ENCODE measurements at regions not wholly inside any gene's neighbourhood (a gene's known extent, or its start where the extent isn't known, plus 50 kb on each side); places are given as distances from the start of the nearest gene placed in this dataset.

DNA sequence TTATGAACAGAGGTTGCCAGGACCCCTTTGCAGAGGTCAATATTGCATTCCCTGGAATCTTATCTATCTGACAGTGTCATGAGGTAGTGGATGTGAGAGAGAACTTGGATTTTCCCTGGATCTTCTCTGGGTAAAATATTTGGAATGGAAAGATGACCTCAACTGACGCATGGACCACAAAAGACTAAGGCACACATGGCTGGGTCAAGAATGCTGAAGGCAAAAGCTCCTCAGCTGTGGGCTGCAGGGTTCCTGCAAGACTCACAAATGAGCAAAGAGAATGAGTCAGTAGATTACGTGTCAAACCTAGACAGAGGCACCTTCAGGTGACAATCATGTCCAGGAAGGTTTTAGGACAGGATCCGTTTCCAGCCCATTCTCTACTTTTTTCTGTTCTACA, 484.0 kb downstream of the C6orf118 start:
- TF ChIP-seq, protein P1, sequence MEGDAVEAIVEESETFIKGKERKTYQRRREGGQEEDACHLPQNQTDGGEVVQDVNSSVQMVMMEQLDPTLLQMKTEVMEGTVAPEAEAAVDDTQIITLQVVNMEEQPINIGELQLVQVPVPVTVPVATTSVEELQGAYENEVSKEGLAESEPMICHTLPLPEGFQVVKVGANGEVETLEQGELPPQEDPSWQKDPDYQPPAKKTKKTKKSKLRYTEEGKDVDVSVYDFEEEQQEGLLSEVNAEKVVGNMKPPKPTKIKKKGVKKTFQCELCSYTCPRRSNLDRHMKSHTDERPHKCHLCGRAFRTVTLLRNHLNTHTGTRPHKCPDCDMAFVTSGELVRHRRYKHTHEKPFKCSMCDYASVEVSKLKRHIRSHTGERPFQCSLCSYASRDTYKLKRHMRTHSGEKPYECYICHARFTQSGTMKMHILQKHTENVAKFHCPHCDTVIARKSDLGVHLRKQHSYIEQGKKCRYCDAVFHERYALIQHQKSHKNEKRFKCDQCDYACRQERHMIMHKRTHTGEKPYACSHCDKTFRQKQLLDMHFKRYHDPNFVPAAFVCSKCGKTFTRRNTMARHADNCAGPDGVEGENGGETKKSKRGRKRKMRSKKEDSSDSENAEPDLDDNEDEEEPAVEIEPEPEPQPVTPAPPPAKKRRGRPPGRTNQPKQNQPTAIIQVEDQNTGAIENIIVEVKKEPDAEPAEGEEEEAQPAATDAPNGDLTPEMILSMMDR (conservative IDR thresholded peaks at IDR 0.05; ENCODE audit: low read length), result no peak
- TF ChIP-seq EZH2phosphoT487 (IDR thresholded peaks at IDR 0.05; ENCODE audit: borderline replicate concordance), result no peak
- no peak overlapping the region for H3K4me3 ChIP-seq (ENCODE audit: low read length, poor library complexity, severe bottlenecking)
- no peak overlapping the region for H3K4me2 ChIP-seq (ENCODE audit: low read depth, low read length, poor library complexity, severe bottlenecking)

DNA sequence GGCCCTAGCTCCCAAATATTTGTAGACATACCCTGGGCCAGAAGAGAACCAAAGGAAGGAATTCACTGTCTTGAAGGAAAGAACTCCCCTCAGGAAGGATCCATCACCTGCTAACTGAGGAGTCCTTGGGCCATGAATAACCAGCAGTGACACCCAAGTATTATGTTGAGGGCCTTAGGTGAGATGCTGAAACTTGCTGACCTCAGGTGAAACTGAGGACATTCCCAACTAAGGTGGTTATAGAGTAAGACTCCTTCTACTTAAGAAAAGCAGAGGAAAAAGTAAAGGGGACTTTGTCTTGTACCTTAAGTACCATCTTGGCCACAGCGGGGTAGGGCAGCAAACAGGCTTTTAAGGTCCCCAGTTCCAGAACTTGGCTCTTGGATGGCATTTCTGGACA, 491.7 kb downstream of the C6orf118 start:
- Histone ChIP-seq H3K4me3 (ENCODE audit: low read length, poor library complexity, severe bottlenecking) (no peak overlapping the region), H3K9me3 (ENCODE audit: insufficient read depth, low read depth, low read length) (no peaks in the 10 kb centered on the region), H3K36me3 (ENCODE audit: insufficient read depth, low read length) (no peaks in the 10 kb centered on the region), H3K4me1 (ENCODE audit: insufficient read depth, low read length, poor library complexity, severe bottlenecking) (no peaks in the 10 kb centered on the region), H2AFZ (ENCODE audit: low read length) (no peak overlapping the region), H3K4me2 (ENCODE audit: low read depth, low read length, poor library complexity, severe bottlenecking) (no peak overlapping the region), H3K27me3 (ENCODE audit: insufficient read depth, low read length, poor library complexity, severe bottlenecking) (no peaks in the 10 kb centered on the region), H3K79me2 (ENCODE audit: insufficient read depth, low read length) (no peaks in the 10 kb centered on the region), H3K9ac (ENCODE audit: low read depth, low read length, poor library complexity, severe bottlenecking) (no peak overlapping the region), H4K20me1 (ENCODE audit: insufficient read depth, low read length, poor library complexity, severe bottlenecking) (no peaks in the 10 kb centered on the region), H3K9me2 (replicated peaks; ENCODE audit: low read depth, low read length) (no peaks in the 10 kb centered on the region), H3F3A (ENCODE audit: low read depth) (no peaks in the 10 kb centered on the region)
- no peak for TF ChIP-seq EZH2phosphoT487 (IDR thresholded peaks at IDR 0.05; ENCODE audit: borderline replicate concordance)
- TF ChIP-seq, protein P1 (conservative IDR thresholded peaks at IDR 0.05; ENCODE audit: low read length), result no peak

More for the DNA sequence above, 484.0 kb downstream of the C6orf118 start:
- no peaks in the 10 kb centered on the region for H3K27me3 ChIP-seq (ENCODE audit: insufficient read depth, low read length, poor library complexity, severe bottlenecking)
- H2AFZ ChIP-seq (ENCODE audit: low read length), result no peak overlapping the region
- H3F3A ChIP-seq (ENCODE audit: low read depth), result no peaks in the 10 kb centered on the region
- no peaks in the 10 kb centered on the region for H3K9me3 ChIP-seq (ENCODE audit: insufficient read depth, low read depth, low read length)
- H3K9ac ChIP-seq (ENCODE audit: low read depth, low read length, poor library complexity, severe bottlenecking), result no peak overlapping the region
- no peaks in the 10 kb centered on the region for H3K9me2 ChIP-seq (replicated peaks; ENCODE audit: low read depth, low read length)
- H3K79me2 ChIP-seq (ENCODE audit: insufficient read depth, low read length), result no peaks in the 10 kb centered on the region
- H3K4me1 ChIP-seq (ENCODE audit: insufficient read depth, low read length, poor library complexity, severe bottlenecking), result no peaks in the 10 kb centered on the region
- H4K20me1 ChIP-seq (ENCODE audit: insufficient read depth, low read length, poor library complexity, severe bottlenecking), result no peaks in the 10 kb centered on the region
- no peaks in the 10 kb centered on the region for H3K36me3 ChIP-seq (ENCODE audit: insufficient read depth, low read length)

DNA sequence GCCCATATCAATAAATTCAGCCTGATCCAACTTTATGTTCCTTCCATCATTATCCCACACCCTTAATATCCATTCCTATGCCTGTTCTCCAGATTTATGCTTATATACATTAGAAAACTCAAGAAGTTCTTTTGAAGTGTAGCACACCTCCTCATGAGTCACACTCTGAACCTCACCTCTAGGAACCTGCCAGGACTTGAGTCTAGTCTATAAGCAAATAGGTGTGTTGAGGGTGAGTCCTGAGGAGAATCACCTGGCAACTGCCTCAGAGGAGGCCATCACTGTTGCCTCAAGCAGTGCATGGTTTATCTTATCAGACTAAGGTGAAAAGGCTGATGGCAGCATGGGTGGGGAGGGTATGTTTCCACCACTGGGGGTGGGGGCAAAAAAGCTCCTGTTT, 496.7 kb downstream of the C6orf118 start:
- H3F3A ChIP-seq (ENCODE audit: low read depth), result no peaks in the 10 kb centered on the region
- H3K4me2 ChIP-seq (ENCODE audit: low read depth, low read length, poor library complexity, severe bottlenecking), result no peak overlapping the region
- H3K9me3 ChIP-seq (ENCODE audit: insufficient read depth, low read depth, low read length), result no peaks in the 10 kb centered on the region; the same call in 1 of the 2 replicates
- no peaks in the 10 kb centered on the region for H4K20me1 ChIP-seq (ENCODE audit: insufficient read depth, low read length, poor library complexity, severe bottlenecking)
- H3K9ac ChIP-seq (ENCODE audit: low read depth, low read length, poor library complexity, severe bottlenecking), result no peak overlapping the region
- no peaks in the 10 kb centered on the region for H3K9me2 ChIP-seq (replicated peaks; ENCODE audit: low read depth, low read length)
- no peak overlapping the region for H2AFZ ChIP-seq (ENCODE audit: low read length)
- no peak overlapping the region for H3K4me3 ChIP-seq (ENCODE audit: low read length, poor library complexity, severe bottlenecking)
- no peaks in the 10 kb centered on the region for H3K27me3 ChIP-seq (ENCODE audit: insufficient read depth, low read length, poor library complexity, severe bottlenecking)
- TF ChIP-seq EZH2phosphoT487 (IDR thresholded peaks at IDR 0.05; ENCODE audit: borderline replicate concordance), result no peak
- TF ChIP-seq, protein P1 (conservative IDR thresholded peaks at IDR 0.05; ENCODE audit: low read length), result no peak
- H3K36me3 ChIP-seq (ENCODE audit: insufficient read depth, low read length), result no peaks in the 10 kb centered on the region
- no peaks in the 10 kb centered on the region for H3K79me2 ChIP-seq (ENCODE audit: insufficient read depth, low read length)
- no peaks in the 10 kb centered on the region for H3K4me1 ChIP-seq (ENCODE audit: insufficient read depth, low read length, poor library complexity, severe bottlenecking)
